WTC11 (cell line): ENCODE measurements at regions not wholly inside any gene's neighbourhood (a gene's known extent, or its start where the extent isn't known, plus 50 kb on each side); places are given as distances from the start of the nearest gene placed in this dataset.

Source experiments
- CBFB ChIP-seq: sonication (generic); formaldehyde crosslinking; IDR thresholded peaks from 2 replicates; pipeline ENCODE4 v1.8.1; 2022; ENCODE audit warnings: mild to moderate bottlenecking, low read depth, missing genetic modification reagents
- CREB1 ChIP-seq: sonication (generic); formaldehyde crosslinking; IDR thresholded peaks from 2 replicates; pipeline ENCODE4 v1.8.0; 2023; ENCODE audit warnings: mild to moderate bottlenecking, missing genetic modification reagents
- CTCF ChIP-seq: fragments of 200-600 bp; IDR thresholded peaks from 2 replicates; pipeline ENCODE4 v1.8.0; 2022; ENCODE audit warnings: antibody characterized with exemption
- FOXP4 ChIP-seq: sonication (generic); formaldehyde crosslinking; IDR thresholded peaks from 2 replicates; pipeline ENCODE4 v1.8.0; 2022; ENCODE audit warnings: mild to moderate bottlenecking, missing genetic modification reagents
- IRF2 ChIP-seq: sonication (generic); formaldehyde crosslinking; IDR thresholded peaks from 2 replicates; pipeline ENCODE4 v1.8.0; 2022; ENCODE audit warnings: low read depth, missing genetic modification reagents, borderline replicate concordance
- MAX ChIP-seq: sonication (generic); formaldehyde crosslinking; IDR thresholded peaks from 2 replicates; pipeline ENCODE4 v1.8.0; 2022; ENCODE audit warnings: mild to moderate bottlenecking, missing genetic modification reagents
- SP1 ChIP-seq: sonication (generic); formaldehyde crosslinking; conservative IDR thresholded peaks from 2 replicates; pipeline ENCODE4 v1.8.1; 2022; ENCODE audit warnings: missing genetic modification reagents

- no peak for TF ChIP-seq FOXP4 (CRISPR knock-in tag)
- TF ChIP-seq CREB1 (CRISPR knock-in tag), result no peak
- TF ChIP-seq CBFB (CRISPR knock-in tag), result no peak
- TF ChIP-seq CTCF, result no peak
- TF ChIP-seq IRF2 (CRISPR knock-in tag), result no peak
- no peak for TF ChIP-seq SP1
- TF ChIP-seq MAX (CRISPR knock-in tag), result no peak
Observed at GRCh38 chr5:159786201-159786600, 130.1 kb upstream of the ADRA1B start.
